CD4-positive, alpha-beta memory T cell (primary cell): ENCODE measurements at regions not wholly inside any gene's neighbourhood (a gene's known extent, or its start where the extent isn't known, plus 50 kb on each side); places are given as distances from the start of the nearest gene placed in this dataset.

Experiments used
- CTCF ChIA-PET: fragments of 350-600 bp; sonication (Branson Sonifier 250); formaldehyde crosslinking; loops from one replicate; lab custom pipeline; 2021; ENCODE audit warnings: inconsistent platforms; ENCODE audit not compliant: partially characterized antibody; lab: Charles Lee
- POLR2A ChIA-PET: fragments of 350-600 bp; sonication (Branson Sonifier 250); formaldehyde crosslinking; loops from one replicate; lab custom pipeline; 2021; ENCODE audit not compliant: partially characterized antibody; lab: Charles Lee
- DNase-seq, 5 donors: peaks; one replicate each; pipeline versions ENCODE4 v3.0.0 to v3.0.0-alpha.2; 2020 to 2022; ENCODE audit warnings: mixed read lengths in 1 of 5
- H3K27ac ChIP-seq: one replicate; pipeline ENCODE4 v1.7.0; 2013; ENCODE audit warnings: low read depth, low read length
- H3K27me3 ChIP-seq: 2 replicates; pipeline ENCODE4 v1.7.0; 2013; ENCODE audit warnings: mild to moderate bottlenecking, low read length, moderate library complexity; ENCODE audit not compliant: insufficient read depth
- H3K36me3 ChIP-seq: 2 replicates; pipeline ENCODE4 v1.7.0; 2013; ENCODE audit warnings: mild to moderate bottlenecking, low read length, moderate library complexity; ENCODE audit not compliant: insufficient read depth
- H3K4me1 ChIP-seq: 2 replicates; pipeline ENCODE4 v1.7.0; 2013; ENCODE audit warnings: mild to moderate bottlenecking, low read length, moderate library complexity; ENCODE audit not compliant: insufficient read depth
- H3K4me3 ChIP-seq, 2 donors: one replicate each; pipeline ENCODE4 v1.7.0; 2013; ENCODE audit warnings: low read length in 2 of 2, mild to moderate bottlenecking in 1 of 2
- H3K9me3 ChIP-seq, 2 donors: one replicate each; pipeline ENCODE4 v1.7.0; 2013; ENCODE audit warnings: low read length in 2 of 2, control low read depth in 1 of 2; ENCODE audit not compliant: control insufficient read depth in 1 of 2
- H3K27ac Mint-ChIP-seq, 7 donors: one replicate each; pipeline ENCODE4 v1.8.0; 2020 to 2021; ENCODE audit warnings: mixed read lengths in 7 of 7, mild to moderate bottlenecking in 6 of 7, inconsistent platforms in 3 of 7, moderate library complexity in 3 of 7
- H3K27me3 Mint-ChIP-seq, 2 donors: one replicate each; pipeline ENCODE4 v1.8.0; 2020 to 2021; ENCODE audit warnings: mixed read lengths in 2 of 2
- H3K36me3 Mint-ChIP-seq, 2 donors: one replicate each; pipeline ENCODE4 v1.8.0; 2020 to 2021; ENCODE audit warnings: mixed read lengths in 2 of 2, inconsistent platforms in 1 of 2, mild to moderate bottlenecking in 1 of 2
- H3K4me1 Mint-ChIP-seq, 4 donors: one replicate each; pipeline ENCODE4 v1.8.0; 2020 to 2021; ENCODE audit warnings: mixed read lengths in 4 of 4, mild to moderate bottlenecking in 1 of 4
- H3K4me3 Mint-ChIP-seq, 8 donors: one replicate each; pipeline ENCODE4 v1.8.0; 2020 to 2021; ENCODE audit warnings: mixed read lengths in 8 of 8, mild to moderate bottlenecking in 7 of 8, moderate library complexity in 6 of 8, inconsistent platforms in 3 of 8
- H3K9me3 Mint-ChIP-seq, 8 donors: one replicate each; pipeline ENCODE4 v1.8.0; 2020 to 2021; ENCODE audit warnings: mixed read lengths in 8 of 8, mild to moderate bottlenecking in 5 of 8, inconsistent platforms in 3 of 8, moderate library complexity in 1 of 8
- intact Hi-C: fragments of 100-400 bp; cut with micrococcal nuclease; formaldehyde crosslinking; loops from one replicate; pipeline ENCODE4 v1.15.1; 2023

GRCh38 chr17:79423811-79424465, 186.9 kb downstream of the RBFOX3 start:
- Mint-ChIP-seq H3K36me3 (no peaks in the 10 kb centered on the region), H3K9me3 (no peaks in the 10 kb centered on the region), H3K4me1 (no peaks in the 10 kb centered on the region), H3K4me3 (no peak overlapping the region), H3K27ac (no peak overlapping the region), H3K27me3 (peaks cover 1 to 18% of the 10 kb centered on the region in 2 donors)
- Histone ChIP-seq H3K9me3 (no peaks in the 10 kb centered on the region), H3K27me3 (no peaks in the 10 kb centered on the region), H3K4me3 (no peak overlapping the region), H3K27ac (no peak overlapping the region), H3K36me3 (no peaks in the 10 kb centered on the region), H3K4me1 (no peaks in the 10 kb centered on the region)
- DNase-seq, result no peak
- ChIA-PET POLR2A (no interaction called here), CTCF (no interaction called here)
- intact Hi-C loops, result no loop called here

- H3K27ac Mint-ChIP-seq, result no peak overlapping the region
- H3K27me3 Mint-ChIP-seq, result peaks cover 4 to 20% of the 10 kb centered on the region in 2 donors
- DNase-seq, result no peak
Measured at GRCh38 chr17:79422236-79422635, 188.6 kb downstream of the RBFOX3 start.

GRCh38 chr17:79420318-79421243, 190.3 kb downstream of the RBFOX3 start:
- DNase-seq, result no peak
- no peak overlapping the region for H3K27ac Mint-ChIP-seq
- H3K27me3 ChIP-seq, result no peaks in the 10 kb centered on the region
- no peaks in the 10 kb centered on the region for H3K4me1 Mint-ChIP-seq
- intact Hi-C loops, result no loop called here
- H3K9me3 ChIP-seq, result no peaks in the 10 kb centered on the region
- H3K27me3 Mint-ChIP-seq, result peaks cover 3 to 18% of the 10 kb centered on the region in 2 donors
- no peaks in the 10 kb centered on the region for H3K9me3 Mint-ChIP-seq
- H3K4me3 ChIP-seq, result no peak overlapping the region
- POLR2A ChIA-PET, result no interaction called here
- H3K27ac ChIP-seq, result no peak overlapping the region
- H3K4me1 ChIP-seq, result no peaks in the 10 kb centered on the region
- no peak overlapping the region for H3K4me3 Mint-ChIP-seq
- H3K36me3 Mint-ChIP-seq, result no peaks in the 10 kb centered on the region
- CTCF ChIA-PET, result no interaction called here
- no peaks in the 10 kb centered on the region for H3K36me3 ChIP-seq

More at GRCh38 chr17:79422236-79422635, 188.6 kb downstream of the RBFOX3 start:
- H3K9me3 ChIP-seq, result no peaks in the 10 kb centered on the region
- Mint-ChIP-seq H3K4me3 (no peak overlapping the region), H3K4me1 (no peaks in the 10 kb centered on the region), H3K36me3 (no peaks in the 10 kb centered on the region), H3K9me3 (no peaks in the 10 kb centered on the region)
- H3K36me3 ChIP-seq, result no peaks in the 10 kb centered on the region
- H3K27ac ChIP-seq, result no peak overlapping the region
- no peaks in the 10 kb centered on the region for H3K4me1 ChIP-seq
- ChIA-PET CTCF (no interaction called here), POLR2A (no interaction called here)
- no peak overlapping the region for H3K4me3 ChIP-seq
- intact Hi-C loops, result no loop called here
- H3K27me3 ChIP-seq, result no peaks in the 10 kb centered on the region

GRCh38 chr17:79417476-79417988, 193.3 kb downstream of the RBFOX3 start:
- Histone ChIP-seq H3K4me1 (no peaks in the 10 kb centered on the region), H3K4me3 (no peak overlapping the region), H3K36me3 (no peaks in the 10 kb centered on the region), H3K27me3 (no peaks in the 10 kb centered on the region), H3K9me3 (no peaks in the 10 kb centered on the region), H3K27ac (no peak overlapping the region)
- H3K27ac Mint-ChIP-seq, result no peak overlapping the region
- no peaks in the 10 kb centered on the region for H3K4me1 Mint-ChIP-seq
- DNase-seq, result no peak
- H3K27me3 Mint-ChIP-seq, result peaks cover 6 to 10% of the 10 kb centered on the region in 2 donors
- no peaks in the 10 kb centered on the region for H3K9me3 Mint-ChIP-seq
- H3K4me3 Mint-ChIP-seq, result no peak overlapping the region
- no peaks in the 10 kb centered on the region for H3K36me3 Mint-ChIP-seq
- CTCF ChIA-PET, result no interaction called here
- intact Hi-C loops, result no loop called here
- POLR2A ChIA-PET, result no interaction called here

GRCh38 chr17:79415909-79416308, 194.9 kb downstream of the RBFOX3 start:
- no peaks in the 10 kb centered on the region for H3K4me1 Mint-ChIP-seq
- POLR2A ChIA-PET, result no interaction called here

GRCh38 chr17:79415365-79415764, 195.5 kb downstream of the RBFOX3 start:
- Mint-ChIP-seq H3K4me3 (no peak overlapping the region), H3K36me3 (no peaks in the 10 kb centered on the region), H3K27me3 (peaks cover 6 to 10% of the 10 kb centered on the region in 2 donors), H3K9me3 (no peaks in the 10 kb centered on the region), H3K27ac (no peak overlapping the region), H3K4me1 (no peaks in the 10 kb centered on the region)
- CTCF ChIA-PET, result no interaction called here
- POLR2A ChIA-PET, result no interaction called here
- intact Hi-C loops, result no loop called here
- Histone ChIP-seq H3K4me3 (no peak overlapping the region), H3K36me3 (no peaks in the 10 kb centered on the region), H3K4me1 (no peaks in the 10 kb centered on the region), H3K27me3 (no peaks in the 10 kb centered on the region), H3K27ac (no peak overlapping the region), H3K9me3 (no peaks in the 10 kb centered on the region)
- no peak for DNase-seq

More at GRCh38 chr17:79415909-79416308, 194.9 kb downstream of the RBFOX3 start:
- intact Hi-C loops, result no loop called here
- Mint-ChIP-seq H3K36me3 (no peaks in the 10 kb centered on the region), H3K27me3 (peaks cover 6 to 10% of the 10 kb centered on the region in 2 donors), H3K27ac (no peak overlapping the region), H3K9me3 (no peaks in the 10 kb centered on the region), H3K4me3 (no peak overlapping the region)
- no peaks in the 10 kb centered on the region for H3K36me3 ChIP-seq
- H3K9me3 ChIP-seq, result no peaks in the 10 kb centered on the region
- no peaks in the 10 kb centered on the region for H3K27me3 ChIP-seq
- no peak overlapping the region for H3K4me3 ChIP-seq
- DNase-seq, result no peak
- CTCF ChIA-PET, result no interaction called here
- no peaks in the 10 kb centered on the region for H3K4me1 ChIP-seq
- no peak overlapping the region for H3K27ac ChIP-seq

GRCh38 chr17:79414793-79415211, 196.0 kb downstream of the RBFOX3 start:
- H3K9me3 ChIP-seq, result no peaks in the 10 kb centered on the region
- no peak for DNase-seq
- no peaks in the 10 kb centered on the region for H3K36me3 ChIP-seq
- no peaks in the 10 kb centered on the region for H3K4me1 ChIP-seq
- CTCF ChIA-PET, result no interaction called here
- no peak overlapping the region for H3K27ac ChIP-seq
- no peak overlapping the region for H3K4me3 Mint-ChIP-seq
- no peaks in the 10 kb centered on the region for H3K36me3 Mint-ChIP-seq
- POLR2A ChIA-PET, result no interaction called here
- H3K27me3 ChIP-seq, result no peaks in the 10 kb centered on the region
- no peak overlapping the region for H3K27ac Mint-ChIP-seq
- no peak overlapping the region for H3K4me3 ChIP-seq
- peaks cover 0 to 1% (median 0%) of the 10 kb centered on the region in 8 donors for H3K9me3 Mint-ChIP-seq
- intact Hi-C loops, result no loop called here
- no peaks in the 10 kb centered on the region for H3K4me1 Mint-ChIP-seq
- H3K27me3 Mint-ChIP-seq, result peaks cover 9 to 10% of the 10 kb centered on the region in 2 donors
